Endothelial cell of umbilical vein (primary cell): ENCODE measurements at regions not wholly inside any gene's neighbourhood (a gene's known extent, or its start where the extent isn't known, plus 50 kb on each side); places are given as distances from the start of the nearest gene placed in this dataset.

Source experiments
- BruUV-seq: library from RNA; stranded (reverse); fragments of 400-500 nt; replicated peaks from 2 replicates; lab custom pipeline; 2021; lab: Mats Ljungman, UMichigan
- CTCF ChIA-PET: fragments of 300-600, 350-600 bp; sonication (Branson Sonifier 250); formaldehyde crosslinking; loops from one replicate; lab custom pipeline; 2021; ENCODE audit warnings: antibody characterized with exemption, inconsistent platforms; lab: Charles Lee
- POLR2A ChIA-PET: fragments of 300-600, 350-600 bp; sonication (Branson Sonifier 250); formaldehyde crosslinking; loops from one replicate; lab custom pipeline; 2021; ENCODE audit warnings: antibody characterized with exemption, inconsistent platforms; lab: Charles Lee
- DNase-seq: peaks from one replicate; pipeline ENCODE4 v3.0.0-alpha.2; 2011; ENCODE audit warnings: low read depth, low spot score
- FAIRE-seq: peaks from 2 replicates; lab custom pipeline; 2011; peaks lifted over from hg19 to GRCh38; lab: Jason Lieb, UNC
- H2AFZ ChIP-seq: 2 replicates; pipeline ENCODE4 v1.6.0; 2012; ENCODE audit warnings: low read depth, low read length, control low read depth, inconsistent platforms
- H3K27ac ChIP-seq: 2 replicates; pipeline ENCODE4 v1.5.1; 2011; ENCODE audit warnings: low read depth, mild to moderate bottlenecking, control low read depth, low read length, moderate library complexity; ENCODE audit not compliant: insufficient read depth
- H3K27me3 ChIP-seq, 2 experiments: 2 replicates each; pipeline versions ENCODE4 v1.6.0 to v1.6.1; 2011; ENCODE audit warnings: low read length in 2 of 2, mixed read lengths in 1 of 2; ENCODE audit not compliant: control insufficient read depth in 2 of 2, insufficient read depth in 2 of 2
- H3K36me3 ChIP-seq, 2 experiments: 2 replicates in 1 of 2; 3 replicates in 1 of 2; pipeline ENCODE4 v1.5.1; 2011; ENCODE audit warnings: low read length in 2 of 2, mild to moderate bottlenecking in 1 of 2, moderate library complexity in 1 of 2; ENCODE audit not compliant: control insufficient read depth in 2 of 2, insufficient read depth in 2 of 2; ENCODE audit errors: extremely low read depth in 1 of 2
- H3K4me1 ChIP-seq: 3 replicates; pipeline ENCODE4 v1.5.1; 2011; ENCODE audit warnings: mild to moderate bottlenecking, low read length; ENCODE audit not compliant: control insufficient read depth, insufficient read depth; ENCODE audit errors: extremely low read depth
- H3K4me2 ChIP-seq: 2 replicates; pipeline ENCODE4 v1.6.1; 2011; ENCODE audit warnings: low read length, control low read depth, mixed read lengths; ENCODE audit not compliant: insufficient read depth
- H3K4me3 ChIP-seq, 3 experiments: fragments of 200-600 bp in 1 of 3; sonication (generic), shearing (Covaris generic) in 1 of 3; replicated peaks in 1 of 3; 2 replicates each; pipeline ENCODE4 v1.5.1; 2011 to 2016; ENCODE audit warnings: control low read depth in 3 of 3, low read length in 3 of 3, mild to moderate bottlenecking in 2 of 3, inconsistent platforms in 1 of 3, low read depth in 1 of 3, moderate library complexity in 1 of 3; ENCODE audit not compliant: insufficient read depth in 1 of 3
- H3K79me2 ChIP-seq: 2 replicates; pipeline ENCODE4 v1.6.0; 2012; ENCODE audit warnings: low read length, inconsistent platforms; ENCODE audit not compliant: control insufficient read depth, insufficient read depth
- H3K9ac ChIP-seq: replicated peaks from 2 replicates; pipeline ENCODE3; 2011; ENCODE audit warnings: low read length, control low read depth; ENCODE audit not compliant: insufficient read depth; ENCODE audit errors: extremely low read depth
- H3K9me1 ChIP-seq: replicated peaks from 3 replicates; pipeline ENCODE4 v1.6.0; 2011; ENCODE audit warnings: mild to moderate bottlenecking, low read length; ENCODE audit not compliant: control insufficient read depth, insufficient read depth; ENCODE audit errors: extremely low read depth
- H3K9me3 ChIP-seq: replicated peaks from 2 replicates; pipeline ENCODE4 v1.5.1; 2012; ENCODE audit warnings: low read length, inconsistent platforms; ENCODE audit not compliant: control insufficient read depth, insufficient read depth
- H4K20me1 ChIP-seq: replicated peaks from 2 replicates; pipeline ENCODE3; 2011; ENCODE audit warnings: mild to moderate bottlenecking, low read length; ENCODE audit not compliant: control insufficient read depth, insufficient read depth; ENCODE audit errors: extremely low read depth
- CTCF ChIP-seq, 2 donors: IDR thresholded peaks; 1 replicate in 1 of 2; 2 replicates in 1 of 2; pipeline ENCODE4 v1.5.1; 2011; ENCODE audit warnings: low read length in 2 of 2, mild to moderate bottlenecking in 2 of 2, moderate library complexity in 2 of 2, control low read depth in 1 of 2, inconsistent platforms in 1 of 2, low read depth in 1 of 2; ENCODE audit not compliant: insufficient read depth in 1 of 2; ENCODE audit errors: extremely low read depth in 1 of 2
- EZH2 ChIP-seq: IDR thresholded peaks from 2 replicates; pipeline ENCODE4 v1.6.1; 2012; ENCODE audit warnings: borderline replicate concordance, low read depth, mild to moderate bottlenecking, moderate library complexity, low read length, inconsistent platforms; ENCODE audit not compliant: severe bottlenecking
- FOS ChIP-seq: IDR thresholded peaks from 2 replicates; pipeline ENCODE4 v1.6.1; 2011; ENCODE audit warnings: mild to moderate bottlenecking, low read length, moderate library complexity, borderline replicate concordance; ENCODE audit not compliant: insufficient read depth
- GATA2 ChIP-seq: IDR thresholded peaks from 2 replicates; pipeline ENCODE4 v1.7.0; 2011; ENCODE audit warnings: low read depth, mild to moderate bottlenecking, moderate library complexity, mixed read lengths, low read length; ENCODE audit not compliant: insufficient read length, insufficient read depth
- JUN ChIP-seq: IDR thresholded peaks from 2 replicates; pipeline ENCODE4 v1.6.1; 2011; ENCODE audit warnings: borderline replicate concordance, low read depth; ENCODE audit not compliant: insufficient read length, insufficient read depth
- MAX ChIP-seq: IDR thresholded peaks from 2 replicates; pipeline ENCODE4 v1.6.1; 2011; ENCODE audit not compliant: insufficient read depth, insufficient read length
- MYC ChIP-seq: IDR thresholded peaks from one replicate; pipeline ENCODE4 v1.6.1; 2011; ENCODE audit warnings: mild to moderate bottlenecking, low read depth, low read length
- POLR2A ChIP-seq: IDR thresholded peaks from 2 replicates; pipeline ENCODE4 v1.6.1; 2012; ENCODE audit warnings: low read depth, mild to moderate bottlenecking, control low read depth, low read length
- POLR2AphosphoS5 ChIP-seq: IDR thresholded peaks from 2 replicates; pipeline ENCODE4 v1.6.1; 2012; ENCODE audit warnings: low read depth, mild to moderate bottlenecking, control low read depth, low read length, moderate library complexity; ENCODE audit not compliant: insufficient read depth
- dilution Hi-C: fragments of 300-500 bp; cut with MboI; formaldehyde crosslinking; loops from one replicate; pipeline ENCODE4 v1.15.0; 2019; ENCODE audit warnings: low sequenced_read_pairs; ENCODE audit not compliant: extremely low pct_ligation_motif_present
- intact Hi-C: fragments of 100-400 bp; cut with micrococcal nuclease; formaldehyde crosslinking; loops from one replicate; pipeline ENCODE4 v1.10.0; 2022

- Histone ChIP-seq H3K27ac (no peak overlapping the region), H3K9me1 (no peaks in the 10 kb centered on the region), H3K4me1 (no peaks in the 10 kb centered on the region), H3K79me2 (no peaks in the 10 kb centered on the region), H3K9ac (no peak overlapping the region), H3K9me3 (no peaks in the 10 kb centered on the region), H3K27me3 (no peaks in the 10 kb centered on the region), H3K36me3 (no peaks in the 10 kb centered on the region), H3K4me3 (no peak overlapping the region), H4K20me1 (no peaks in the 10 kb centered on the region), H3K4me2 (no peak overlapping the region), H2AFZ (no peak overlapping the region)
- ChIA-PET POLR2A (no interaction called here), CTCF (no interaction called here)
- BruUV-seq = no TSS peak
- TF ChIP-seq JUN = no peak
- TF ChIP-seq POLR2A = no peak
- dilution Hi-C loops = no loop called here
- no peak for DNase-seq
- intact Hi-C loops = no loop called here
- no peak for FAIRE-seq
These were observed 94.0 kb downstream of the CAVIN4 start for GRCh38 chr9:100671898-100672297.

GRCh38 chr9:100673249-100673648 lies 95.4 kb downstream of the CAVIN4 start:
- DNase-seq = no peak
- Histone ChIP-seq H3K4me2 (no peak overlapping the region), H3K9ac (no peak overlapping the region), H4K20me1 (no peaks in the 10 kb centered on the region), H3K27me3 (no peaks in the 10 kb centered on the region), H3K9me3 (no peaks in the 10 kb centered on the region), H3K4me3 (no peak overlapping the region), H2AFZ (no peak overlapping the region), H3K79me2 (no peaks in the 10 kb centered on the region), H3K36me3 (no peaks in the 10 kb centered on the region), H3K27ac (no peak overlapping the region), H3K9me1 (no peaks in the 10 kb centered on the region), H3K4me1 (no peaks in the 10 kb centered on the region)
- no TSS peak for BruUV-seq
- CTCF ChIA-PET = no interaction called here
- POLR2A ChIA-PET = no interaction called here
- dilution Hi-C loops (no loop called here), intact Hi-C loops (no loop called here)
- TF ChIP-seq MAX = no peak
- no peak for TF ChIP-seq EZH2
- TF ChIP-seq GATA2 = no peak
- no peak for TF ChIP-seq FOS
- TF ChIP-seq JUN = no peak
- no peak for TF ChIP-seq CTCF (IDR thresholded peaks at IDR 0.05; ENCODE audit: extremely low read depth in 1 of 2, insufficient read depth in 1 of 2, low read depth in 1 of 2, low read length in 2 of 2)
- no peak for TF ChIP-seq MYC
- TF ChIP-seq POLR2AphosphoS5 = no peak
- TF ChIP-seq POLR2A = no peak
- FAIRE-seq = no peak
